ENCODE measurements at regions not wholly inside any gene's neighbourhood (a gene's known extent, or its start where the extent isn't known, plus 50 kb on each side); places are given as distances from the start of the nearest gene placed in this dataset.

DNA sequence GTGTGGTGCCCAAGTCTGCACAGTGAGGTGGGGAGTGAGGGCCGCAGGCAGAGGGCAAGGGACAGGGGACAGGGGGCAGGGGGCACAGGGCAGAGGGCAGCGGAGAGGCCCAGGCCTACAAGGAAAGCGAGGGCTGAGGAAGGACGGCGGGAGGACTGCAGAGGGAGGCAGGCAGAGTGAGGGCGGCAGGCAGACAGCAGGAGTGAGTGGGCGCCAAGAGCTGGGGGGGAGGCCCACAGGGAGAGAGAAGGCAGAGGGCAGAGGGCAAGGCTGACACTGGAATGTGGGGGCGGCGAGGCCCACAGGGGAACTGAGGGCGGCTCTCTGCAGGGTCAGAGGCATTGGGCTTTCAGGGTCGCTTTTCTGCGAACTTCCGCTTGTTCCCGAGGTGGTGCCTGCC, 267.8 kb upstream of the NDN start:
- no peak overlapping the region for H2AFZ ChIP-seq (ENCODE audit: low read length)
- H3K79me2 ChIP-seq (ENCODE audit: low read length): no peaks in the 10 kb centered on the region
- no peak overlapping the region for H3K4me3 ChIP-seq (ENCODE audit: low read length)
- no TSS peak for BruUV-seq (replicated peaks)
- CTCF ChIA-PET: no interaction called here
- H3K36me3 ChIP-seq (ENCODE audit: low read depth, low read length): no peaks in the 10 kb centered on the region
- no peak overlapping the region for H3K27ac ChIP-seq (ENCODE audit: low read length)
- POLR2A ChIA-PET (ENCODE audit: unreplicated experiment): no interaction called here
- intact Hi-C loops (cut with micrococcal nuclease): no loop called here
- 0 out of 2 replicates have a peak, but pooled peaks cover 5% of the 10 kb centered on the region for H3K9me3 ChIP-seq (ENCODE audit: low read length)
- no peaks in the 10 kb centered on the region for H3F3A ChIP-seq (ENCODE audit: low read length, unreplicated experiment)
- H3K9me2 ChIP-seq (replicated peaks; ENCODE audit: low read length): no peaks in the 10 kb centered on the region
- no peaks in the 10 kb centered on the region for H4K20me1 ChIP-seq (ENCODE audit: low read length)
- TF ChIP-seq CTCF (conservative IDR thresholded peaks at IDR 0.05; ENCODE audit: low read depth, low read length) (no peak), EZH2 (IDR thresholded peaks at IDR 0.05; ENCODE audit: low read length, unreplicated experiment) (no peak), EZH2phosphoT487 (IDR thresholded peaks at IDR 0.05; ENCODE audit: borderline replicate concordance, low read length) (no peak)
- DNase-seq (no peak), ATAC-seq (no peak)
- no peak overlapping the region for H3K9ac ChIP-seq (ENCODE audit: low read length)
- no peaks in the 10 kb centered on the region for H3K4me1 ChIP-seq (ENCODE audit: insufficient read depth, low read length)
- no peaks in the 10 kb centered on the region for H3K27me3 ChIP-seq (ENCODE audit: low read length)
- no peak overlapping the region for H3K4me2 ChIP-seq (ENCODE audit: low read length)

- Histone ChIP-seq H3K4me2 (ENCODE audit: low read length) (no peak overlapping the region), H3K4me3 (ENCODE audit: low read length) (no peak overlapping the region), H4K20me1 (ENCODE audit: low read length) (no peaks in the 10 kb centered on the region), H3K9ac (ENCODE audit: low read length) (no peak overlapping the region), H3K36me3 (ENCODE audit: low read depth, low read length) (no peaks in the 10 kb centered on the region), H3K27me3 (ENCODE audit: low read length) (no peaks in the 10 kb centered on the region), H3F3A (ENCODE audit: low read length, unreplicated experiment) (no peaks in the 10 kb centered on the region), H3K79me2 (ENCODE audit: low read length) (no peaks in the 10 kb centered on the region), H3K9me3 (ENCODE audit: low read length) (peaks cover 18% of the 10 kb centered on the region), H3K4me1 (ENCODE audit: insufficient read depth, low read length) (no peaks in the 10 kb centered on the region), H2AFZ (ENCODE audit: low read length) (no peak overlapping the region), H3K27ac (ENCODE audit: low read length) (no peak overlapping the region), H3K9me2 (replicated peaks; ENCODE audit: low read length) (no peaks in the 10 kb centered on the region)
- no TSS peak for BruUV-seq (replicated peaks)
- DNase-seq (no peak), ATAC-seq (no peak)
- POLR2A ChIA-PET (ENCODE audit: unreplicated experiment): no interaction called here
- CTCF ChIA-PET: no interaction called here
- intact Hi-C loops (cut with micrococcal nuclease): no loop called here
- TF ChIP-seq CTCF (conservative IDR thresholded peaks at IDR 0.05; ENCODE audit: low read depth, low read length) (no peak), EZH2 (IDR thresholded peaks at IDR 0.05; ENCODE audit: low read length, unreplicated experiment) (no peak), EZH2phosphoT487 (IDR thresholded peaks at IDR 0.05; ENCODE audit: borderline replicate concordance, low read length) (no peak)
These were observed 296.6 kb upstream of the NDN start for GRCh38 chr15:23983500-23984259.

DNA sequence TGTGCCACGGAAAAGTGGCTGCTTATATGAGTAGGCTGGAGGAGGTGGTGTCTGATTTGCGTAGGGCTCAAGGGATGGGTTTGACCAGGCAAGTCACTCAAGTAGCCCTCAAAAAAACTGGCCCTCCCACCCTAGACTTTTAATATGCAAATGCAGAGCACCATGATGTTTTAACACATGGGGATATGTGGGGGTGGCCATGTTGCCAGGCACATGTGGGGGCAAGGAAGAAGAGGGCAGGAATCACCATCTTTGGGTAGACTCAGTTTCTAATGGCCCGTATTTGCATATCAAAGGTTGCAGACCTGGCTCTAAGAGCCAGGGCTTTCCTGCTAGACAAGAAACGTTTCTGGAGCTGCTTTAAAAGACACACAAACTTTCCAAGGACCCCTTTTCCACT, 307.2 kb upstream of the NDN start:
- Histone ChIP-seq H3K36me3 (ENCODE audit: low read depth, low read length) (no peaks in the 10 kb centered on the region), H3K9me3 (ENCODE audit: low read length) (peaks cover 24% of the 10 kb centered on the region), H3K4me3 (ENCODE audit: low read length) (no peak overlapping the region), H4K20me1 (ENCODE audit: low read length) (no peaks in the 10 kb centered on the region), H3K9me2 (replicated peaks; ENCODE audit: low read length) (no peaks in the 10 kb centered on the region), H3K79me2 (ENCODE audit: low read length) (no peaks in the 10 kb centered on the region), H3K4me2 (ENCODE audit: low read length) (no peak overlapping the region), H3K27ac (ENCODE audit: low read length) (no peak overlapping the region), H3K9ac (ENCODE audit: low read length) (no peak overlapping the region), H3K27me3 (ENCODE audit: low read length) (no peaks in the 10 kb centered on the region), H3F3A (ENCODE audit: low read length, unreplicated experiment) (no peaks in the 10 kb centered on the region), H2AFZ (ENCODE audit: low read length) (no peak overlapping the region), H3K4me1 (ENCODE audit: insufficient read depth, low read length) (no peaks in the 10 kb centered on the region)
- ChIA-PET CTCF (no interaction called here), POLR2A (ENCODE audit: unreplicated experiment) (no interaction called here)
- ATAC-seq: no peak
- BruUV-seq (replicated peaks): no TSS peak
- intact Hi-C loops (cut with micrococcal nuclease): no loop called here
- no peak for DNase-seq
- TF ChIP-seq EZH2 (IDR thresholded peaks at IDR 0.05; ENCODE audit: low read length, unreplicated experiment) (no peak), CTCF (conservative IDR thresholded peaks at IDR 0.05; ENCODE audit: low read depth, low read length) (no peak), EZH2phosphoT487 (IDR thresholded peaks at IDR 0.05; ENCODE audit: borderline replicate concordance, low read length) (no peak)
